HG02884 (cell line): ENCODE measurements at regions not wholly inside any gene's neighbourhood (a gene's known extent, or its start where the extent isn't known, plus 50 kb on each side); places are given as distances from the start of the nearest gene placed in this dataset.

Experiments used
- ATAC-seq: cut with Tn5 transposase; IDR thresholded peaks from one replicate; pipeline ENCODE4 v1.9.1; 2021; ENCODE audit warnings: mild to moderate bottlenecking, moderate library complexity; ENCODE audit not compliant: unreplicated experiment

- ATAC-seq = no peak
Observed at GRCh38 chr11:110798201-110798900, 86.1 kb upstream of the ARHGAP20 start.

- peak; percentile 88 for ATAC-seq
Observed at GRCh38 chr11:110797453-110797852, 85.2 kb upstream of the ARHGAP20 start.

GRCh38 chr11:110795112-110795624 lies 82.9 kb upstream of the ARHGAP20 start:
- ATAC-seq = no peak

- no peak for ATAC-seq
Observed at GRCh38 chr11:110793556-110793955, 81.3 kb upstream of the ARHGAP20 start.

GRCh38 chr11:110791621-110792020 lies 79.4 kb upstream of the ARHGAP20 start:
- ATAC-seq = no peak

GRCh38 chr11:110787680-110788079 lies 75.4 kb upstream of the ARHGAP20 start:
- no peak for ATAC-seq

GRCh38 chr11:110786226-110786902 lies 74.1 kb upstream of the ARHGAP20 start:
- no peak for ATAC-seq

GRCh38 chr11:110785398-110785797 lies 73.2 kb upstream of the ARHGAP20 start:
- ATAC-seq = no peak

- no peak for ATAC-seq
Observed at GRCh38 chr11:110782616-110783015, 70.4 kb upstream of the ARHGAP20 start.

GRCh38 chr11:110779108-110779507 lies 66.9 kb upstream of the ARHGAP20 start:
- no peak for ATAC-seq

- peak; percentile 75 for ATAC-seq
Observed at GRCh38 chr11:110778343-110778742, 66.1 kb upstream of the ARHGAP20 start.

- peak; percentile 38 for ATAC-seq
Observed at GRCh38 chr11:110777775-110778174, 65.5 kb upstream of the ARHGAP20 start.

GRCh38 chr11:110776081-110776480 lies 63.8 kb upstream of the ARHGAP20 start:
- ATAC-seq = no peak

- no peak for ATAC-seq
Observed at GRCh38 chr11:110774138-110775014, 62.1 kb upstream of the ARHGAP20 start.

GRCh38 chr11:110773442-110773841 lies 61.2 kb upstream of the ARHGAP20 start:
- no peak for ATAC-seq

GRCh38 chr11:110772863-110773262 lies 60.6 kb upstream of the ARHGAP20 start:
- ATAC-seq = no peak

GRCh38 chr11:110766316-110766715 lies 54.1 kb upstream of the ARHGAP20 start:
- no peak for ATAC-seq

- no peak for ATAC-seq
Observed at GRCh38 chr11:110764485-110764884, 52.2 kb upstream of the ARHGAP20 start.

GRCh38 chr11:110763249-110764011 lies 51.2 kb upstream of the ARHGAP20 start:
- ATAC-seq = no peak

GRCh38 chr11:110762590-110762989 lies 50.4 kb upstream of the ARHGAP20 start:
- ATAC-seq = no peak
